Activated naive CD4-positive, alpha-beta T cell treated with anti-CD3 and anti-CD28 coated beads for 36 hours (primary cell): ENCODE measurements at regions not wholly inside any gene's neighbourhood (a gene's known extent, or its start where the extent isn't known, plus 50 kb on each side); places are given as distances from the start of the nearest gene placed in this dataset.
"Not testable (repeated sequence)": the region's sequence is repeated elsewhere in the genome, so short reads cannot be mapped to it uniquely, and the experiment has no call there.

Source experiments
- CTCF ChIA-PET: fragments of 350-600 bp; sonication (Branson Sonifier 250); formaldehyde crosslinking; loops from one replicate; lab custom pipeline; 2021; ENCODE audit warnings: antibody characterized with exemption; lab: Charles Lee
- DNase-seq: peaks from one replicate; pipeline ENCODE4 v3.0.0-alpha.2; 2020
- H3K27ac Mint-ChIP-seq: one replicate; pipeline ENCODE4 v1.8.0; 2021; ENCODE audit warnings: mild to moderate bottlenecking, mixed read lengths
- H3K27me3 Mint-ChIP-seq: one replicate; pipeline ENCODE4 v1.8.0; 2021; ENCODE audit warnings: low read depth, mixed read lengths
- H3K36me3 Mint-ChIP-seq: one replicate; pipeline ENCODE4 v1.8.0; 2021; ENCODE audit warnings: low read depth, mixed read lengths
- H3K4me1 Mint-ChIP-seq: one replicate; pipeline ENCODE4 v1.8.0; 2021; ENCODE audit warnings: low read depth, mixed read lengths
- H3K4me3 Mint-ChIP-seq: one replicate; pipeline ENCODE4 v1.8.0; 2021; ENCODE audit warnings: mild to moderate bottlenecking, moderate library complexity, mixed read lengths
- H3K9me3 Mint-ChIP-seq: one replicate; pipeline ENCODE4 v1.8.0; 2021; ENCODE audit warnings: mixed read lengths
- intact Hi-C: fragments of 100-400 bp; cut with micrococcal nuclease; formaldehyde crosslinking; loops from one replicate; pipeline ENCODE4 v1.15.1; 2023

DNA sequence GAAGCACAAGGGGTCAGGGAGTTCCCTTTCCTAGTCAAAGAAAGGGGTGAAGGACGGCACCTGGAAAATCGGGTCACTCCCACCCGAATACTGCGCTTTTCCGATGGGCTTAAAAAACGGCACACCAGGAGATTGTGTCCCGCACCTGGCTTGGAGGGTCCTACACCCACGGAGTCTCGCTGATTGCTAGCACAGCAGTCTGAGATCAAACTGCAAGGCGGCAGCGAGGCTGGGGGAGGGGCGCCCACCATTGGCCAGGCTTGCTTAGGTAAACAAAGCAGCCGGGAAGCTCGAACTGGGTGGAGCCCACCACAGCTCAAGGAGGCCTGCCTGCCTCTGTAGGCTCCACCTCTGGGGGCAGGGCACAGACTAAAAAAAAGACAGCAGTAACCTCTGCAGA, 303.3 kb upstream of the GRM3 start:
- H3K27me3 Mint-ChIP-seq, H3K9me3 Mint-ChIP-seq, H3K36me3 Mint-ChIP-seq, CTCF ChIA-PET, H3K27ac Mint-ChIP-seq, intact Hi-C loops, H3K4me3 Mint-ChIP-seq, H3K4me1 Mint-ChIP-seq, DNase-seq: not testable (repeated sequence)

DNA sequence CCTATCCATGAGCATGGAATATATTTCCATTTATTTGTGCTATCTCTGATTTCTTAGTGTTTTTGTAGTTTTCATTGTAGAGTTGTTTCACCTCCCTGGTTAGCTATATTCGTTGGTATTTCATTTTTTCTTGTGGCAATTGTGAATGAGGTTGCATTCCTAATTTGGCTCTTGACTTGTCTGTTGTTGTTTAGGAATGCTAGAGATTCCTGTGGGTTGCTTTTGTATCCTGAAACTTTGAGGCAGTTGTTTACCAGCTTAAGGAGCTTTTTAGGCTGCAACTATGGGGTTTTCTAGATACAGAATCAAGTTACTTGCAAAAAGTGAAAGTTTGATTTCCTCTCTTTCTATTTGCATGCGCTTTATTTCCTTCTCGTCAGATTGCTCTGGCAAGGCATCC, 304.7 kb upstream of the GRM3 start:
- DNase-seq = no peak
- Mint-ChIP-seq H3K9me3 (no peaks in the 10 kb centered on the region), H3K4me3 (no peak overlapping the region), H3K27ac (no peak overlapping the region), H3K4me1 (no peaks in the 10 kb centered on the region), H3K27me3 (no peaks in the 10 kb centered on the region), H3K36me3 (no peaks in the 10 kb centered on the region)
- CTCF ChIA-PET = no interaction called here
- intact Hi-C loops = no loop called here

DNA sequence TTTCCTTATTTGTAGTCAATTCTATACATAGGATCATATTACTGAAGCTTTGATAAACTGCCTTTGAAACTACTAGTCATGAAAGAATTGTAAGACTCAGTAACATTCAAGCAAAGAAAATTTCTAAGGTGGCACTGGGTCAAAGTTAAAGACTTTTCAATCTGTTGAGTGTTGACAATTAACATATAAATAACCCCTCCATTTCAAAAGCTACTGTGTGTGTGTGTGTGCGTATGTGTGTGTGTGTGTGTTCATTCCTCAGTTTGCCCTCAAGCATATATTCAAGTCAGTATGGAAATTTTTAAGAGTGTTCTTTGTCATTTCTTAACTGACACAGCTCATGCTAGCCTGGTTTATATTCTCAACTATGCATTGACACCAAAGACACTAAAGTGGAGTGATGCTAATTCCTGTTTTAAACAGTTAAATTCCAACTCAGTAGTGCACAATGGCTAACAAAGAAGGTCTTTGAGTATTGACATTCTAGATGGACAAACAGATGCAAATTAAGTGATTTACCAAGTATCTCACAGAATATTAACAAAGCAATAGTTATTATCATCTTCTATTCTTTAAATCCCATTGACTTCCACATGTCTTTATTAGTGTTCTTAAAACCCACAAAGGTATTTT, 314.8 kb upstream of the GRM3 start:
- CTCF ChIA-PET = no interaction called here
- DNase-seq = no peak
- no peak overlapping the region for H3K4me3 Mint-ChIP-seq
- no peaks in the 10 kb centered on the region for H3K4me1 Mint-ChIP-seq
- no peak overlapping the region for H3K27ac Mint-ChIP-seq
- no peaks in the 10 kb centered on the region for H3K27me3 Mint-ChIP-seq
- H3K36me3 Mint-ChIP-seq = no peaks in the 10 kb centered on the region
- intact Hi-C loops = no loop called here
- H3K9me3 Mint-ChIP-seq = peaks cover 3% of the 10 kb centered on the region

DNA sequence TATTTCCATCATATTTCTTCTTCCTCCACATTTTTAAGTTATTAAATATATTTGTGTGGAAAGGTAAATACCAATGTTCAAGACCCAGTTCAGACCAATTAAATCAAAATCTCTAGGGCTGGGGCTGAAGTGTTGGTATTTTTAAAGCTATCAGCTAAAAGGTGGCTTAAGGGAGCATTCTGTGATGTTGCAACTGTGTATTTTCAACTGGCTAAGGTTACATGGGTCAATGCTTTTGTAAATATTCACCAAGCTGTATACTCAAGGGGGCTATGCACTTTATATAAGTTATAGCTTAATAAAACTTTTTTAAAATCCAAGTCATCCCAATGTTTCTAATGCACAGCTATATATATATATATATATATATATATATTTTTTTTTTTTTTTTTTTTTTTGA, 316.9 kb upstream of the GRM3 start:
- Mint-ChIP-seq H3K27me3 (no peaks in the 10 kb centered on the region), H3K9me3 (peaks cover 5% of the 10 kb centered on the region), H3K4me3 (no peak overlapping the region), H3K36me3 (no peaks in the 10 kb centered on the region), H3K4me1 (no peaks in the 10 kb centered on the region), H3K27ac (no peak overlapping the region)
- DNase-seq = no peak
- intact Hi-C loops = no loop called here
- CTCF ChIA-PET = no interaction called here

DNA sequence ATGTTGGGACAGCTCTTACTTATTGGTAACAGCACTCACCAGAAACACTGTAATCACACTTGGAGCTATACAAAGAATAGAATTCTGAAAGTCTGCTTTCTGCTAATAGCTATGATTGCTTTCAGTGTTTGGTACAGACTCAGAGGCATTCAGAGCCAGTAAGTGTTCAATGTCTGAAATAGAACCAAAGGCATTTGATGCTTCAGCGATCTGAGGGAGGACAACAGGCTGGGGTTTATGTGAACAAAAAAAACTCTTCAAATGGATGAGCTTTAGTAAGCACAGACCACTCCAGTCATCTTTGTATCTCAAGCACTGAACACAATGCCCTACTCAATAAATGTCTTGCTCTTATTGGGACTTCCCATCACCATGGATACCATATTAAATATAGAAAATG, 322.8 kb upstream of the GRM3 start:
- intact Hi-C loops = no loop called here
- CTCF ChIA-PET = no interaction called here
- Mint-ChIP-seq H3K27me3 (no peaks in the 10 kb centered on the region), H3K4me3 (no peak overlapping the region), H3K4me1 (no peaks in the 10 kb centered on the region), H3K9me3 (peaks cover 4% of the 10 kb centered on the region), H3K27ac (no peak overlapping the region), H3K36me3 (no peaks in the 10 kb centered on the region)
- DNase-seq = no peak

DNA sequence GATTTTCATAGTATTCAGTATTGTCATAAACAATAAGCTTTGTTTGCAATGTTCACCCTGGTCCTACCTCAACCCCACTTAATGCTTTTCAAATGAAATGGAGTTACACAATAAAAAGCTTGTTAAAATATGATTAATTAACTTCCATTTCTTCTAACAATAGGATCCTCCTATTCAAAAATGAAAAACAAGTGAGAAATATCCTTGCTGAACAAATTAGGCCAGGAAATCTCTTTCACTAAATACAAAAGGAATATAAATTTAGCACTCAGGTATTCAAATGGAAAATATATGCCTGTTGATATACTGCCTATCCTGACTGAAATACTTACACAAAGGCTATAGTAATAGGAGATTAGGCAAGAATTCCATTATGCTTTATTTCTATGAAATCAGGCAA, 323.4 kb upstream of the GRM3 start:
- Mint-ChIP-seq H3K4me3 (no peak overlapping the region), H3K27ac (no peak overlapping the region), H3K27me3 (no peaks in the 10 kb centered on the region), H3K9me3 (peaks cover 4% of the 10 kb centered on the region), H3K36me3 (no peaks in the 10 kb centered on the region), H3K4me1 (no peaks in the 10 kb centered on the region)
- intact Hi-C loops = no loop called here
- no peak for DNase-seq
- CTCF ChIA-PET = no interaction called here

DNA sequence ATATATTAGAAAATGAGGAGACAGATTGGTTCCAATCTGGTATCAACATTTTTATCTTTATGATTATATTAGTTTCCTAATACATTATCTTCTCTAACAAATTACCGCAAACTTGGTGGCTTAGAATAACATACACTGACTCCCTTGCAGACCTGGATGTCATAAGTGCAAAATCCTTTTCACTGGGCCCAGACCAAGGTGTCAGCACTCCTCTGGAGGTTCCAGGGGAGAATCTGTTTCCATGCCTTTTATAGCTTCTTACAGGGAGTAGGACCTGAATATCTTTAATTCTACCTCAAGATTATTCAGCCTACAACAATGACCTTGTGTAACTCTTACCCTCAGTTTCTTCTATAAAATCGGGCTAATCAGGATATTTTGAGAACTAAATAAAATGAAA, 329.9 kb upstream of the GRM3 start:
- Mint-ChIP-seq H3K4me3 (no peak overlapping the region), H3K4me1 (no peaks in the 10 kb centered on the region), H3K27me3 (no peaks in the 10 kb centered on the region), H3K36me3 (no peaks in the 10 kb centered on the region), H3K27ac (no peak overlapping the region), H3K9me3 (no peaks in the 10 kb centered on the region)
- CTCF ChIA-PET = no interaction called here
- intact Hi-C loops = no loop called here
- DNase-seq = no peak

DNA sequence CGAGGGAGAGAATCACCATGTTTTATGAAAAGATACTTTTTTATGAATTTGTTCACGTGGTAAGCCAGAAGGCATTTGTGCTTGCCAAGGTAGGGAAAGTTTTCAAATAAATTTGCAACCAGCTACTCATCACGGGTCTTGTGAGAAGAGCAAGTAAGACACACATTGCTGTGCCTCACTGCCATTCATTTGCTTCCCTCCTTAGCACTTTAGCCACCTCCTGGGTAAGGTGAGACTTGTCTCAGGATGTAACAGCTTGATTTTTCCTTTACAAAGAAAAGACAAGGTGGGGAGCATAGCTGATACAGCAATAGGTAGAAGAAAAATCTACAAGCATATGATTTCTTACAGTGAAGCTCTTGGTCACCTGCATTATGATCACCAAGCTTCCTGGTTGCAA, 342.4 kb upstream of the GRM3 start:
- Mint-ChIP-seq H3K4me1 (no peaks in the 10 kb centered on the region), H3K36me3 (no peaks in the 10 kb centered on the region), H3K27ac (no peak overlapping the region), H3K9me3 (peaks cover 1% of the 10 kb centered on the region), H3K27me3 (no peaks in the 10 kb centered on the region), H3K4me3 (no peak overlapping the region)
- CTCF ChIA-PET = interaction anchor here (0.7 kb wide), 2 partner anchors 9 to 230 kb away, joined by 3 to 6 read pairs; no protein-coding TSS in a partner anchor
- intact Hi-C loops = no loop called here
- DNase-seq = no peak

DNA sequence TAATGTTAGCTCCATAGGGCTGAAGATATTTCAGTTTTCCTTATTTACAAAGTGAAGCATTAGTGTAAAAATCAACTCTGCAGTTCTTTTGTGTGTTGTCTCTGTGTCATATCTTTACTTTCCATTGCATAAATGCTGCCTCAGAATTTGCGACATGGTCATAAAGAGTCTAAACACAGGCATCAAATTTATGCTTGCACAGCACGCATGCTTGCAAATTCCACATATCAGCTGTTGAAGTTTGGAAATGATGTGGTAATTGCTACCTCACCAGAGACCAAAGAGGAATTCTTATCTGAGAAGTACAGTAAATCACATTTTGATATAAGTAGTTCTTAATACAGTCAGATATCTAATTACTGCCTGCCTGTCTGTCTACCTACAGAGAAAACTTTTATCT, 348.2 kb upstream of the GRM3 start:
- CTCF ChIA-PET = no interaction called here

DNA sequence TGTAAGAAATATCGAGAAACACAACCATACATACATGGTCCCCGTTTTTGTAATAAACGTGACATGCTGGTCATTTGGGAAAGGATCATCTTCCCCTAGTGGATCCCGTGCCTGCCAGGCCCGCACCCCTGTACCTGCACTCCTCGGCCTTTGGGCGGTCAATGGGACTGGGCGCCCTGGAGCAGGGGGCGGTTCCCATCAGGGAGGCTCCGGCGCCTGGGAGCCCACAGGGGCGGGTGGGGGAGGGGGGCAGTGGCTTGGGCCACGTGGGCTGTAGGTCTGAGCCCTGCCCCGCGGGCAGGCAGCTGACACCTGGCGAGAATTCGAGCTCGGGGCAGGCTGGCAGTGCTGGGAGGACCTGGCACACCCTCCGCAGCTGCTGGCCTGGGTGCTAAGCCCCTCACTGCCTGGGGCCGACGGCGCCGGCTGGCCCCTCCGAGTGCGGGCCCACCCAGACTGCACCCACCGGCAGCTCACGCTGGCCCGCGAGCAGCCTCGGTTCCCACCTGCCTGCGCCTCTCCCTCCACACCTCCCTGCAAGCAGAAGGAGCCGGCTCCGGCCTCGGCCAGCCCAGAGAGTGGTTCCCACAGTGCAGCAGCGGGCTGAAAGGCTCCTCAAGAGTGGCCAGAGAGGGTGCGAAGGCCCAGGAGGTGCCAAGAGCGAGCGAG, 361.6 kb upstream of the GRM3 start:
- no peaks in the 10 kb centered on the region for H3K4me1 Mint-ChIP-seq
- no peak overlapping the region for H3K4me3 Mint-ChIP-seq
- no peak overlapping the region for H3K27ac Mint-ChIP-seq
- intact Hi-C loops = no loop called here
- H3K27me3 Mint-ChIP-seq = no peaks in the 10 kb centered on the region
- peaks cover 4% of the 10 kb centered on the region for H3K9me3 Mint-ChIP-seq
- no peaks in the 10 kb centered on the region for H3K36me3 Mint-ChIP-seq
- CTCF ChIA-PET = no interaction called here
- no peak for DNase-seq

More for the DNA sequence above, 348.2 kb upstream of the GRM3 start:
- H3K27ac Mint-ChIP-seq = no peak overlapping the region
- no peaks in the 10 kb centered on the region for H3K27me3 Mint-ChIP-seq
- H3K4me1 Mint-ChIP-seq = no peaks in the 10 kb centered on the region
- DNase-seq = no peak
- H3K9me3 Mint-ChIP-seq = peaks cover 1% of the 10 kb centered on the region
- H3K36me3 Mint-ChIP-seq = no peaks in the 10 kb centered on the region
- H3K4me3 Mint-ChIP-seq = no peak overlapping the region
- intact Hi-C loops = no loop called here

DNA sequence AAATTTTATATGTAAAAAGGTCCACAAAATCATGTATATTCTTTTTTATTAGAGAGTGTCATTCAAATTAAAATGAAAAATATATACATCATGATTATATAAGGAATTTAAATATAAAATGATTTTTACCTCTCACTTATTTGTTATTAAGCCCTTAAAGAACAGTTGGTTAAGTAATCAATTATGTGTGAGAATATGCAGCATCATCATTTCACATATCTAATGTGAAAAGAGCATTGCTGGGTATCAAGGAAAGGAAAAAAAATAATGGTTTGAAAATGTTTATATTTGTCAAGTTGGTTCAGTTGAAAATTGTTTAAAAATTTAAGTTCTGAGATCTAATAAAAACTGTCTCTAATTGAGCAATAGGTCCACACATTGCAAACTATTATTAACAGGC, 363.6 kb upstream of the GRM3 start:
- no peak for DNase-seq
- Mint-ChIP-seq H3K4me3 (no peak overlapping the region), H3K27ac (no peak overlapping the region), H3K4me1 (no peaks in the 10 kb centered on the region), H3K27me3 (no peaks in the 10 kb centered on the region), H3K36me3 (no peaks in the 10 kb centered on the region), H3K9me3 (peaks cover 4% of the 10 kb centered on the region)
- CTCF ChIA-PET = no interaction called here
- intact Hi-C loops = no loop called here

DNA sequence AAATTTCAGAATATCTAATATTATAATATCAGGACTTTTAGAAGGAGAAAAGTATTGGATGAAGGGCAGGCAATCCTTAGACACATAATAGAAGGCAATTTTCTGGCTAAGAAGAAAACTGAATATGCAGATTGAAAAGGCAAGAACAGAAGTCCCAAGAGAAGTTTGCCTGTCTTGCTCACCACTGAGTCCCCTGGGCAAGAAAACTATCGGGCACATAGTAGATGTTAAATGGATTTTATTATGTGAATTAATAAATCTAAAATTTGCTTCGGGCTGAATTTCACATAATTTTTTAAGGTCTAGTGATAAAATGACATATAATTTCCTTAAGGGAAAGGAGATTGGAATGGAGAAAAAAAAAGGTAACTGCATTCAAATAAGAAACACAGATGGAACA, 380.9 kb upstream of the GRM3 start:
- Mint-ChIP-seq H3K27me3 (no peaks in the 10 kb centered on the region), H3K9me3 (peaks cover 2% of the 10 kb centered on the region), H3K27ac (no peak overlapping the region), H3K4me1 (no peaks in the 10 kb centered on the region), H3K36me3 (no peaks in the 10 kb centered on the region), H3K4me3 (no peak overlapping the region)
- DNase-seq = no peak
- CTCF ChIA-PET = no interaction called here
- intact Hi-C loops = no loop called here

DNA sequence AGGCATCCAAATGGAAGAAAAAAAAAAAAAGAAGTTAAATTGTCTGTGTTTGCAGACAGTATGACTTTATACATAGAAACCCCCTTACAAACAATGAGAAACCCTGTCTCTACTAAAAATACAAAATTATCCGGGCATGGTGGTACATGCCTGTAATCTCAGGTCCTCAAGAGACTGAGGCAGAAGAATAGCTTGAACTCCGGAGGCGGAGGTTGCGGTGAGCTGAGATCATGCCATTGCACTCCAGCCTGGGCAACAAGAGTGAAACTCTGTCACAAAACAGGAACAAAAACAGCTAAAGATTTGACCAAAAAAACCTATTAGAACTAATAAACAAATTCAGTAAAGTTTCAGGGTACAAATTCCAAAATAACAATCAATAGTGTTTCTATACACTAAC, 385.8 kb upstream of the GRM3 start:
- no peak overlapping the region for H3K4me3 Mint-ChIP-seq
- peaks cover 2% of the 10 kb centered on the region for H3K9me3 Mint-ChIP-seq
- CTCF ChIA-PET = no interaction called here
- H3K27ac Mint-ChIP-seq = no peak overlapping the region
- no peaks in the 10 kb centered on the region for H3K36me3 Mint-ChIP-seq
- no peak for DNase-seq
- H3K4me1 Mint-ChIP-seq = no peaks in the 10 kb centered on the region
- intact Hi-C loops = no loop called here
- no peaks in the 10 kb centered on the region for H3K27me3 Mint-ChIP-seq
